Esophagus (tissue), 2 donors: ENCODE measurements at regions not wholly inside any gene's neighbourhood (a gene's known extent, or its start where the extent isn't known, plus 50 kb on each side); places are given as distances from the start of the nearest gene placed in this dataset.

Source experiments
- H3K27ac ChIP-seq, 2 donors: one replicate each; pipeline ENCODE4 v1.5.1; 2013; ENCODE audit warnings: low read depth in 2 of 2, mild to moderate bottlenecking in 2 of 2, inconsistent platforms in 1 of 2, low read length in 1 of 2, moderate library complexity in 1 of 2
- H3K27me3 ChIP-seq, 2 donors: one replicate each; pipeline ENCODE4 v1.6.1; 2013; ENCODE audit warnings: low read length in 2 of 2, control low read depth in 1 of 2, mild to moderate bottlenecking in 1 of 2; ENCODE audit not compliant: insufficient read depth in 2 of 2, control insufficient read depth in 1 of 2
- H3K36me3 ChIP-seq, 2 donors: one replicate each; pipeline ENCODE4 v1.6.1; 2013; ENCODE audit warnings: low read length in 1 of 2; ENCODE audit not compliant: control insufficient read depth in 2 of 2, insufficient read depth in 2 of 2
- H3K4me1 ChIP-seq, 2 donors: one replicate each; pipeline ENCODE4 v1.6.1; 2013; ENCODE audit warnings: low read length in 1 of 2; ENCODE audit not compliant: control insufficient read depth in 2 of 2, insufficient read depth in 2 of 2
- H3K4me3 ChIP-seq, 2 donors: one replicate each; pipeline ENCODE4 v1.5.1; 2013; ENCODE audit warnings: low read length in 2 of 2, mild to moderate bottlenecking in 2 of 2, low read depth in 1 of 2, moderate library complexity in 1 of 2
- H3K9me3 ChIP-seq, 2 donors: one replicate each; pipeline ENCODE4 v1.6.1; 2013; ENCODE audit warnings: mild to moderate bottlenecking in 2 of 2, low read depth in 1 of 2, low read length in 1 of 2, moderate library complexity in 1 of 2; ENCODE audit not compliant: control insufficient read depth in 2 of 2, insufficient read depth in 1 of 2
- WGBS, 2 donors: extraction: QIAGEN DNeasy Blood & Tissue Kit; methylation state at CpG; one replicate each; pipeline ENCODE4 v1.1.7; 2013; 5-methylcytosine and 5-hydroxymethylcytosine counted together
- donor health status: healthy with polysubstance abuse.
- donor health status: Bipolar disorder and iron deficiency.

DNA sequence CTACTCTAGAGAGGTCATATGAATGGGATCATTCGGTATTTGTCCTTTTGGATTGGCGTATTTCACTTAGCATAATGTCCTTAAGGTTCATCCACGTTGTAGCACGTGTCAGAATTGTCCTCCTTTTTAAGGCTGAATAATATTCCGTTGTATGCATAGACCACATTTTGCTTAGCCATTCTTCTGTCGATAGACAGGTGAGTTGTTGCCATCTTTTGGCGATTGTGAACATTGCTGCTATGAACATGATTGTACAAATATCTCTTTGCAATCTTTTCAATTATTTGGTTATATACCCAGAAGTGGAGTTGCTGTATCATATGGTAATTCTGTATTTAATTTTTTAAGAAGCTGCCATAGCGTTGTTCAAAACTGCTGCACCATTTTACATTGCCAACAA, 52.4 kb upstream of the GOLGA8J start:
- WGBS, 2 donors: 86 to 88% methylated on average over 8 of the region's 8 CpGs
- no peak overlapping the region for H3K4me3 ChIP-seq
- no peaks in the 10 kb centered on the region for H3K27me3 ChIP-seq
- H3K9me3 ChIP-seq: no peaks in the 10 kb centered on the region
- no peak overlapping the region for H3K27ac ChIP-seq
- no peaks in the 10 kb centered on the region for H3K36me3 ChIP-seq
- H3K4me1 ChIP-seq: no peaks in the 10 kb centered on the region

DNA sequence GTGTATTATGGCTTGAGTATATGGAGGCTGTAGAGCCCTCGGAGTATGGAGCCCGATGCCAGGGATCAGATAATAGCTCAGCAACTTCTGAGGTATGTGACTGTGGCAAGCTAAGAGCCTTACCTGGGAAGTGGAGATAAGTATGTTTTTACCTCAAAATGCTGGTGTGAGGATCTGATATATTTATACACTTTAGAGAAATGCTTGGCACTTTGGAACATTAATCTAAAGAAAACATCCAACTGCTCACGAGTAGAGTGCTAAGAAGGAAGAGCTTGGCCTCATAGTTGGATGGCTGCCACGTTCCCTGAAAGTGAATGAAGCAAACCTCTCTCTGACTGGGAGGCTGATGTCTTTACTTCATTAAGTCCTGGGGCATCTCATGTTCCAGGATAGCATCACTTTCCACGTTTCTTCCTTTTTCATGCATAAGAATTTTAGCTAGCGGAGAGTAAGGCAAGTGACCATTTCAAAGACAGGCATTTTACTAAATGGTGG, 58.9 kb upstream of the GOLGA8J start:
- WGBS, 2 donors: 50 to 55% methylated on average over 6 of the region's 6 CpGs
- H3K4me3 ChIP-seq: no peak overlapping the region
- H3K9me3 ChIP-seq: no peaks in the 10 kb centered on the region

DNA sequence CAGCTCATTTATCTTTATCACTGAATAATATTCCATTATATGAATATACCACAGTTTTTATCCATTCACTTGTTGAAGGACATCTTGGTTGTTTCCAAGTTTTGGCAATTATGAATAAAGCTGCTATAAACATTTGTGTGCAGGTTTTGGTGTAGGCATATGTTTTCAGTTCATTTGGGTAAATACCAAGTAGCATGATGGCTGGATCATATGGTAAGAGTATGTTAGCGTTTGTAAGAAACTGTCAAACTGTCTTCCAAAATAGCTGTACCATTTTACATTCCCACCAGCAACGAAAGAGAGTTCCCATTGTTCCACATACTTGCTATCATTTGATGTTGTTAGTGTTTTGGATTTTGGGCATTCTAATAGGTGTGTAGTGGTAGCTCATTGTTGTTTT, 72.0 kb upstream of the GOLGA8J start:
- Histone ChIP-seq H3K4me1 (no peaks in the 10 kb centered on the region), H3K4me3 (no peak overlapping the region), H3K36me3 (no peaks in the 10 kb centered on the region), H3K9me3 (peaks cover 0 to 2% of the 10 kb centered on the region in 2 donors), H3K27me3 (no peaks in the 10 kb centered on the region), H3K27ac (no peak overlapping the region)
- WGBS, 2 donors: 86 to 87% methylated on average over 2 of the region's 2 CpGs

More for the DNA sequence above, 58.9 kb upstream of the GOLGA8J start:
- H3K36me3 ChIP-seq: no peaks in the 10 kb centered on the region
- no peaks in the 10 kb centered on the region for H3K27me3 ChIP-seq
- H3K4me1 ChIP-seq: no peaks in the 10 kb centered on the region
- H3K27ac ChIP-seq: no peak overlapping the region

DNA sequence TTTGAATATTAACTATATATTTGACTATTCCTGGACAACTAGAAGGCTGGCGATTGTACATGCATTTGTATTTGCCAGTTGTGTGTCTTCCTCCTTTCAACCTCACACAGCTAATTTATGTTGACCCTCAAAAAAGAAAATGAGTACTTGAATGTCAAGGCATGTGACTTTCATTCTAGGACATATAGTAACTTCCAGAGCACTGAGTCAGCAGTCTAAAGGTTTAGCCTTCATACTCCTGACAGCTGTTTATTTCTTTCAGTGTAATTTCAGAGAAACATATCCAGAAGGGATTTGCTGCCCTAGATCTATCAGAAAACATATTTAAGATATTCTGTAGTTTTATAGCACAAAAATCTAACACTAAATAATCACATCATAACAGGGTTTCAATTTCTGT, 74.6 kb upstream of the GOLGA8J start:
- no peak overlapping the region for H3K4me3 ChIP-seq
- peaks cover 0 to 2% of the 10 kb centered on the region in 2 donors for H3K9me3 ChIP-seq
- no peaks in the 10 kb centered on the region for H3K4me1 ChIP-seq
- no peaks in the 10 kb centered on the region for H3K36me3 ChIP-seq
- no peaks in the 10 kb centered on the region for H3K27me3 ChIP-seq
- WGBS, 2 donors: 78 to 88% methylated on average over 1 of the region's 1 CpG
- no peak overlapping the region for H3K27ac ChIP-seq

DNA sequence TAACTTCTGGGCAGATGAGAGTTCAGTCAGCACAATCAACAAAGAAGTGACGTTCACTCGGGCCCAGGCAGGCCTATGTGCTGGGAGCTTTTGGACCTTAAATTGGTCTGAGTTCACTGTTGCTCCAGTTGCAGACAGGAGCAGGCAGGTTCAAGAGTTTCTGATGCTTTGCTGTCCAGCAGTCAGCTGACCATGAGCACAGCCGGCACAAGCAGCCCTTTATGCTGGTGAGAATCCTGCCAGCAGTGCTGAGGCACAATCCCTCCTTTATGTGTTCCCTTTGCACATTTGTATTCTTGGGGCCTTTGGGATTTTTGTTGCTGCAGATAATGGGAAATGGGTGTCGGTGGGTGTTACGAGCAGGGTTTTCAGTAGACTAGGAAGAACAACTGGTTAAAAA, 81.2 kb upstream of the GOLGA8J start:
- Histone ChIP-seq H3K27ac (no peak overlapping the region), H3K36me3 (no peaks in the 10 kb centered on the region), H3K27me3 (no peaks in the 10 kb centered on the region), H3K9me3 (no peaks in the 10 kb centered on the region), H3K4me1 (no peaks in the 10 kb centered on the region), H3K4me3 (no peak overlapping the region)
- 71 to 81% methylated on average over 5 of the region's 5 CpGs for WGBS, 2 donors

DNA sequence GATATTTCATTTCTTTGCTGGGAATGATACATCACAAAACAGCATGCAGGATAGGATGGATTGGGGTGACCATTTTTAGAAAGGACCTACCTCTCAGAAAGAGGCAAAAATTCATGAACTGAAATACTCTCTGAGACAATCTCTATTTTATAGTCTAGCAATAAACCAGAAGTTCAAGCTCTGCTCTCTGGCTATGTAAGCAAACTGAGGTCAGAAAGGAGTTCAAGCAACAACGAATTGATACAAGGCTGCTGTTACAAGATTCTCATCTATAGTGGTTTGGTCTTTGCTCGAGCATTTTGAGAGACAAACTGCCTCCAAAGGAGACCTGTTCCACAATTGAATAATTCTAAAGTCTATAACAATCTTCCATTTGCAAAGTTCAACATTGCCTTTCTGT, 84.7 kb upstream of the GOLGA8J start:
- 50 to 64% methylated on average over 2 of the region's 2 CpGs for WGBS, 2 donors
- Histone ChIP-seq H3K4me1 (no peaks in the 10 kb centered on the region), H3K9me3 (no peaks in the 10 kb centered on the region), H3K27me3 (no peaks in the 10 kb centered on the region), H3K4me3 (no peak overlapping the region), H3K36me3 (no peaks in the 10 kb centered on the region), H3K27ac (no peak overlapping the region)

DNA sequence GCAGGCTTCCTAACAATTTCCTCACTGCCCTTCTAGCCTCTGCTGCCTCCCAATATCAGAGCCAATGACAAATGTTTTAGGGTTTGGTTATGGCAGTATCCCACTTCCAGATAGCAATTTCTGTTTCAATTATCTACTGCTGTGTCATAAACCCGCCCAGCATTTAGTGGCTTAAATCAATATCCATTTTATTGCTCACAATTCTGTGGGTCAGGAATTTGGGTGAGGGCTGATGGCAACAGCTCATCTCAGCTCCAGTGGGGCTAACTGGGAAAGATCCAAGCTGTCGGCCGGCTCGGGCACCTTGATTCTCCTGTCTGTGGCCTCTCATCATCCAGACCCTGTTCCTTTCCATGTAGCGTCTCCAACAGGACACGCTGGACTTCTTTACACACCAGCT, 85.3 kb upstream of the GOLGA8J start:
- Histone ChIP-seq H3K36me3 (no peaks in the 10 kb centered on the region), H3K27me3 (no peaks in the 10 kb centered on the region), H3K4me3 (no peak overlapping the region), H3K27ac (no peak overlapping the region), H3K9me3 (no peaks in the 10 kb centered on the region), H3K4me1 (no peaks in the 10 kb centered on the region)
- 84 to 90% methylated on average over 6 of the region's 6 CpGs for WGBS, 2 donors

DNA sequence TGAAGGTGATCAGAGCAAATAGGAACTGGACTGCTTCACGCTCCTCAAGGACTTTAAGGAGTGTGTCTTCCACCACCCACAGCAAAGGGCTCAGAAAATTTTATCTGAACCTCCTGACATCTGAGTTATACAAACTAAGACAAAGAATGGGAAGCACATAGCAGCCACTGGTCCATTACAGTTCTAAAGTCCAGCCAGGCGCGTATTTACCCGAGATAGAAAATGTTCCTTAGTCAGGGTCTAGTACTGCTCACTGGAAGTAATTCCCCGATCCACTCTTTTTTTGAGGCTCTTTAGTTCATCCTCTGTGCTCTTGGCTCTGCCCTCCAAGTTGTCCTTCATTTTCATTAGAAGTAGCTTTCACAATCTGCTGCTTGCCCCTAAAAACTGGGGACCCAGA, 88.5 kb upstream of the GOLGA8J start:
- Histone ChIP-seq H3K27ac (no peak overlapping the region), H3K36me3 (no peaks in the 10 kb centered on the region), H3K4me1 (no peaks in the 10 kb centered on the region), H3K27me3 (no peaks in the 10 kb centered on the region), H3K4me3 (no peak overlapping the region), H3K9me3 (no peaks in the 10 kb centered on the region)
- WGBS, 2 donors: 80 to 90% methylated on average over 5 of the region's 5 CpGs

DNA sequence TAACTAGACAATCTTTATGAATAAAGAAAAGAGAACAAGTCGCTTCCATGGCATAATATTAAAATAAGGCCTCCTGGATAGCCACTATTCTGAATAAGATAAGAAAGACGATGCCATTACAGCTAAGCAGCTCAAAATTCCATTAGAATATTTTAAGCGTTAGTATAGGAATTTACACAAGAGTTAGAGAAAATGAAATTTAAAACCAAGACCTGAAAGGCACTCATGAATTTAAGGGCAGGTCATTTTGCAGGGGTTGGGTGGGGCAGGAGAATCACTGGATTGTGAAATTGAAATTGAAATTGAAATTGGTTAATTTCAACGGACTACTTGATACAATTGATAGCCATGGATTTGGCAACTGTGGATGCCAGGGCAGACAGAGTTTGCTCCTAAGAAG, 91.8 kb upstream of the GOLGA8J start:
- Histone ChIP-seq H3K36me3 (no peaks in the 10 kb centered on the region), H3K4me3 (no peak overlapping the region), H3K9me3 (no peaks in the 10 kb centered on the region), H3K27ac (no peak overlapping the region), H3K27me3 (no peaks in the 10 kb centered on the region), H3K4me1 (no peaks in the 10 kb centered on the region)
- 74 to 84% methylated on average over 4 of the region's 4 CpGs for WGBS, 2 donors

DNA sequence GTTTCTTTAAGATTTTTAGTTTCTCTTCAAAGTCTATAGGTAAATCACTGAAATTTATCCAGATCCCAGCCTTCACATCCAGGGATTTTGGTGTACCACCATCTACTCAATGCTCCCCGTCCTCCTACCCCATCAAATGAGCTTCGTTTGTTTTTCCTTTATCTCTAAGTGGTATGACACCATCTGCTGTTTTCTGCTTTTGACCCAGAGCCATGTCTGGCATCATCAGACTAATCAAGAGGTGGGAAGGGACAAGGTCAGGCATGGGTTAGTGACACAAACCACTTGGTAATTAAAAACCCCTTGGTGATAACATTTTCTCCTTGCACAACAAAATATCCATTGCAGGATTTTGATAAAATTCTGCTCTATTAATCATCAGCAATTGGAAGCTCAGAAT, 92.7 kb upstream of the GOLGA8J start:
- Histone ChIP-seq H3K27me3 (no peaks in the 10 kb centered on the region), H3K9me3 (no peaks in the 10 kb centered on the region), H3K36me3 (no peaks in the 10 kb centered on the region), H3K4me1 (no peaks in the 10 kb centered on the region), H3K4me3 (no peak overlapping the region), H3K27ac (no peak overlapping the region)
- WGBS, 2 donors: 34 to 54% methylated on average over 2 of the region's 2 CpGs
